ENCODE measurements at regions not wholly inside any gene's neighbourhood (a gene's known extent, or its start where the extent isn't known, plus 50 kb on each side); places are given as distances from the start of the nearest gene placed in this dataset.

DNA sequence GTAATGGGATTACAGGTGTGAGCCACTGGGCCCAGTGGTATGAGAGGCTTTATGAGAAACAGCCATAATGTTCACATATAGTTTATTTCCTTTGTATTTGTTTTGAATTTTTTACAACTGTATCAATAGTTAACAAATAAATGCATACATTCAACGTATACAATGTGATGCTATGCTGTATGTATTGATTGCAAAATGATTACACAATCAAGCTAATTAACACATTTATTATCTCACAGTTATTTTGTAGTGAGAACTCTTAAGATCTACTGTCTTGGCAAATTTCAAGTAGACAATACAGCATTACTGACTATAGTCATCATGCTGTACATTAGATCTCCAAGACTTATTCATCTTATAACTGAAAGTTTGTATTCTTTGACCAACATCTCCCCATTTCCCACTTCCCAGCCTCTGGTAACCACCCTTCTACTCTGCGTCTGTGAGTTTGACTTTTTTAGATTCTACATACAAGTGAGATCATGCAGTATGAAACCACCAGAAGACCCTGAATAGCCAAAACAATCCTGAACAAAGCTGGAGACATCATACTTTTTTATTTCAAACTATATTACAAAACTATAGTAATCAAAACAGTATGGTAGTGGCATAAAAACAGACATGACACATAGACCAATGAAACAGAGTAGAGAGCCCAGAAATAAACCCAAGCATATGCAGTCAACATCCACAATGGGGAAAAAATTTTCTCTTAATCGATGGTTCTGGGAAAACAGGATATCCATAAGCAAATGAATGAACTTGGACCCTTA is 157.2 kb upstream of the RREB1 start:
- no peak for TF ChIP-seq ZFX (IDR thresholded peaks at IDR 0.05)
- TF ChIP-seq, protein P1, sequence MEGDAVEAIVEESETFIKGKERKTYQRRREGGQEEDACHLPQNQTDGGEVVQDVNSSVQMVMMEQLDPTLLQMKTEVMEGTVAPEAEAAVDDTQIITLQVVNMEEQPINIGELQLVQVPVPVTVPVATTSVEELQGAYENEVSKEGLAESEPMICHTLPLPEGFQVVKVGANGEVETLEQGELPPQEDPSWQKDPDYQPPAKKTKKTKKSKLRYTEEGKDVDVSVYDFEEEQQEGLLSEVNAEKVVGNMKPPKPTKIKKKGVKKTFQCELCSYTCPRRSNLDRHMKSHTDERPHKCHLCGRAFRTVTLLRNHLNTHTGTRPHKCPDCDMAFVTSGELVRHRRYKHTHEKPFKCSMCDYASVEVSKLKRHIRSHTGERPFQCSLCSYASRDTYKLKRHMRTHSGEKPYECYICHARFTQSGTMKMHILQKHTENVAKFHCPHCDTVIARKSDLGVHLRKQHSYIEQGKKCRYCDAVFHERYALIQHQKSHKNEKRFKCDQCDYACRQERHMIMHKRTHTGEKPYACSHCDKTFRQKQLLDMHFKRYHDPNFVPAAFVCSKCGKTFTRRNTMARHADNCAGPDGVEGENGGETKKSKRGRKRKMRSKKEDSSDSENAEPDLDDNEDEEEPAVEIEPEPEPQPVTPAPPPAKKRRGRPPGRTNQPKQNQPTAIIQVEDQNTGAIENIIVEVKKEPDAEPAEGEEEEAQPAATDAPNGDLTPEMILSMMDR (conservative IDR thresholded peaks at IDR 0.05) = no peak
